MV-4-11 (cell line): ENCODE measurements at regions not wholly inside any gene's neighbourhood (a gene's known extent, or its start where the extent isn't known, plus 50 kb on each side); places are given as distances from the start of the nearest gene placed in this dataset.

Experiments used
- DNase-seq: peaks from one replicate; lab custom pipeline; 2025; lab: John Stamatoyannopoulos, UW

GRCh38 chr16:54576785-54577184 is 290.2 kb upstream of the IRX3 start:
- no peak for DNase-seq

GRCh38 chr16:54568906-54569807 is 282.6 kb upstream of the IRX3 start:
- no peak for DNase-seq

- no peak for DNase-seq
Measured at GRCh38 chr16:54564841-54565240, 278.3 kb upstream of the IRX3 start.

- DNase-seq: no peak
Measured at GRCh38 chr16:54554581-54554980, 268.0 kb upstream of the IRX3 start.

- DNase-seq: no peak
Measured at GRCh38 chr16:54548281-54548680, 261.7 kb upstream of the IRX3 start.

GRCh38 chr16:54547052-54547451 is 260.5 kb upstream of the IRX3 start:
- no peak for DNase-seq

GRCh38 chr16:54546521-54546920 is 259.9 kb upstream of the IRX3 start:
- DNase-seq: no peak

GRCh38 chr16:54545854-54546511 is 259.4 kb upstream of the IRX3 start:
- DNase-seq: no peak

- no peak for DNase-seq
Measured at GRCh38 chr16:54544553-54545180, 258.1 kb upstream of the IRX3 start.

- no peak for DNase-seq
Measured at GRCh38 chr16:54542805-54543505, 256.4 kb upstream of the IRX3 start.

GRCh38 chr16:54540525-54541180 is 254.1 kb upstream of the IRX3 start:
- DNase-seq: no peak

GRCh38 chr16:54538276-54538675 is 251.7 kb upstream of the IRX3 start:
- DNase-seq: no peak

GRCh38 chr16:54533856-54534490 is 247.4 kb upstream of the IRX3 start:
- no peak for DNase-seq

- DNase-seq: no peak
Measured at GRCh38 chr16:54526916-54527315, 240.3 kb upstream of the IRX3 start.

- no peak for DNase-seq
Measured at GRCh38 chr16:54526087-54526486, 239.5 kb upstream of the IRX3 start.

- no peak for DNase-seq
Measured at GRCh38 chr16:54525104-54525503, 238.5 kb upstream of the IRX3 start.

GRCh38 chr16:54522584-54522983 is 236.0 kb upstream of the IRX3 start:
- DNase-seq: no peak

GRCh38 chr16:54521327-54521726 is 234.7 kb upstream of the IRX3 start:
- no peak for DNase-seq

GRCh38 chr16:54519161-54519695 is 232.6 kb upstream of the IRX3 start:
- DNase-seq: no peak

GRCh38 chr16:54517181-54517580 is 230.6 kb upstream of the IRX3 start:
- no peak for DNase-seq

- no peak for DNase-seq
Measured at GRCh38 chr16:54512467-54512995, 225.9 kb upstream of the IRX3 start.
